GM12892 (cell line): ENCODE measurements at regions not wholly inside any gene's neighbourhood (a gene's known extent, or its start where the extent isn't known, plus 50 kb on each side); places are given as distances from the start of the nearest gene placed in this dataset.

Experiments used
- POLR2A ChIP-seq: IDR thresholded peaks from 2 replicates; pipeline ENCODE4 v1.6.1; 2011; ENCODE audit warnings: low read depth, low read length, control low read depth
- POLR2AphosphoS5 ChIP-seq: IDR thresholded peaks from 2 replicates; pipeline ENCODE4 v1.6.1; 2011; ENCODE audit warnings: low read depth, low read length, control low read depth

- TF ChIP-seq POLR2A = no peak
- no peak for TF ChIP-seq POLR2AphosphoS5
These were observed 217.9 kb upstream of the TMPO start for GRCh38 chr12:98297538-98297937.
